Central memory CD4-positive, alpha-beta T cell (primary cell): ENCODE measurements at regions not wholly inside any gene's neighbourhood (a gene's known extent, or its start where the extent isn't known, plus 50 kb on each side); places are given as distances from the start of the nearest gene placed in this dataset.
"Not testable (repeated sequence)": the region's sequence is repeated elsewhere in the genome, so short reads cannot be mapped to it uniquely, and the experiment has no call there.

Experiments used
- DNase-seq: peaks from one replicate; pipeline ENCODE4 v3.0.0; 2022

DNA sequence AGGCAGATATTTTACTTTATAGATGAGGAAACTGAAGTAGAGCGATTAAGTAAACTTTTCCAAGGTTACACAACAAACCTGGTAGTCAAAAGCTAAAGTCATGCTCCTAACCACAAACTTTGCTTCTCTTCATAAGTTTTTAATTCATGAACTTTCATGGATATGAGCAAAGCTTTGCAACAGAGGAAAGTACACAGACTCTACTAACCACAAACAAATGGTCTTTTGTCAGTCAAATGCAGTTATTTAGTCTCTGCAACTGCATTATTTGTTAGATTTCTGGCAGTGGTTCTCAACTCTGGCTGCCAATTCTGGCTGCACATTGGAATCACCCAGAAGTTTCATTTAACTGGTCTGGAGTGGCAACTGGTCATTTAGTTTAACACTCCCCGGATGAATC is 140.6 kb upstream of the TMEM168 start:
- no peak for DNase-seq

DNA sequence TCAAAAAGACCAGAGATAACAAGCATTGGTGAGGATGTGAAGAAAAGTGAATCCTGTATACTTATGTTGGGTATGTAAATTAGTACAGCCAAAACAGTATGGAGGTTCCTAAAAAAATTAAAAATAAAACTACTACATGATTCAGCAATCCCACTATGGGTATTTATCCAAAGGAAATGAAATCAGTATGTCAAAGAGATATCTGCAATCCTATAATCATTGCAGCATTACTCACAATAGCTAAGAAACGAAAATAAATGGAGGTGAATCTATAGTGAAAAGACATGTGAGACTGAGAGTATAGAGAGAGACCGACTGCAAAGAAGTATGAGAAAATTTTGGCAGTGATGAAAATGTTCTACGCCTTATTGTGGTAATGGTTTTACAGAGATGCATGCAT is 139.2 kb upstream of the TMEM168 start:
- DNase-seq, result no peak

DNA sequence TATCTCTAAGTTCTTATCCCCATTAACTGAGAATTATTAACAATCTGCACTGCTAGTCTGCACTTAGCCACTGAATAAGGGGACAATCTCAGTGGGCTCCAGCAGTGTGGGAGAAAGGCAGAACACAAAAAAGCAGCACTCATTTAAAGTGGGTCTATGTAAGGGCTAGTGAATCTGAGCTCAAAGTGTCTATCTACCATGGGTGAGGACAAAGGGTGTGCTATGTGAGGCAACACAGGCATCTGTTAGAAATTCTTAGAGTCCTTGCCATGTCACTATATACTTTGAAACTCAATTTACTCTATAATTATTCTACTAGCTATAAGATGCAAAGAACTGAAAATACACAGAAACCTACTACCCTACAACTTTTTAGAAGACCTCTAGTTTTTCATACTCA is 135.8 kb upstream of the TMEM168 start:
- DNase-seq, result no peak

DNA sequence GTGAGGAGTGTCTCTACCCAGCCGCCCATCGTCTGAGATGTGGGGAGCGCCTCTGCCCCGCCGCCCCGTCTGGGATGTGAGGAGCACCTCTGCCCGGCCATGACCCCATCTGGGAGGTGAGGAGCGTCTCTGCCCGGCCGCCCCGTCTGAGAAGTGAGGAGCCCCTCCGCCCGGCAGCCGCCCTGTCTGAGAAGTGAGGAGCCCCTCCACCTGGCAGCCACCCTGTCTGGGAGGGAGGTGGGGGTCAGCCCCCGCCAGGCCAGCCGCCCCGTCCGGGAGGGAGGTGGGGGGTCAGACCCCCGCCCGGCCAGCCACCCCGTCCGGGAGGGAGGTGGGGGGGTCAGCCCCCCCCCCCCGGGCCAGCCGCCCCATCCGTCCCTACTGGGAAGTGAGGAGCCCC is 132.4 kb upstream of the TMEM168 start:
- not testable (repeated sequence) for DNase-seq

DNA sequence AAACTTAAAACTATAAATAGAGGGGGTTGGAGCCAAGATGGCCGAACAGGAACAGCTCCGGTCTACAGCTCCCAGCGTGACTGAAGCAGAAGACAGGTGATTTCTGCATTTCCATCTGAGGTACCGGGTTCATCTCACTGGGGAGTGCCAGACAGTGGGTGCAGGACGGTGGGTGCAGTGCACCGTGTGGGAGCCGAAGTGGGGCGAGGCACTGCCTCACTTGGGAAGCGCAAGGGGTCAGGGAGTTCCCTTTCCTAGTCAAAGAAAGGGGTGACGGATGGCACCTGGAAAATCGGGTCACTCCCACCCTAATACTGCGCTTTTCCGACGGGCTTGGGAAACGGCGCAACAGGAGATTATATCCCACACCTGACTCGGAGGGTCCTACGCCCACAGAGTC is 126.2 kb upstream of the TMEM168 start:
- DNase-seq, result not testable (repeated sequence)

DNA sequence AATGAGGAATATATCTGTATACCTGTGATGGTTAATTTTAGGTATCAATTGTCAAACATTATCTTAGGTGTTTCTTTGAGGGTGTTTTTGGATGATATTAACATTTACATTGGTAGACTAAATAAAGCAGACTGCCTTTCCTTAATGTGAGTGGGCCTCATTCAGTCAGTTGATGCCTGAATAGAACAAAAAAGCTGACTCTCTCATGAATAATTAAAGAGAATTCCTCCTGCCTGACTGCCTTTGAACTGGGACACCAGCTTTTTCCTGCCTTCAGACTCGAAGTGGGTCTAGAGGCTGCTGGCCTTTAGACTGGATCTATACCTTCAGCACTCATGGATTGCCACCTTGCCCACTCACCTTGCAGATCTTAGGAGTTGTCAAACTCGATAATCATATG is 117.9 kb upstream of the TMEM168 start:
- DNase-seq, result no peak

DNA sequence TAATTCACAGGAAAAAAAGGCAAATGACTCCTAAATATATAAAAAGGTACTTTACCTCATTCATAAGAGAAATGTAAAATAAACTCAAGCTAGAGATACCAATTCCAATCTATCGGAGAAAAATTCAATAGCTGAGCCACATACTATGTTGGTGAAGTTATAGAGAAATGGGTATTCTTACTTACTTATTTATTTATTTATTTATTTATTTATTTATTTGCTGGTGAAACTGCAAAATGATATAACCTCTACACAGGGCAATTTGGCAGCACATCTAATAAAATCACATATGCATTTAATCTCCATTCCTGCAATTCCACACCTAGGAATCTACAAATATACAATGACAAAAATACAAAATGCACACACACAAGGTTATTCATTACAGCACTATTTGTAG is 117.5 kb upstream of the TMEM168 start:
- DNase-seq, result no peak

DNA sequence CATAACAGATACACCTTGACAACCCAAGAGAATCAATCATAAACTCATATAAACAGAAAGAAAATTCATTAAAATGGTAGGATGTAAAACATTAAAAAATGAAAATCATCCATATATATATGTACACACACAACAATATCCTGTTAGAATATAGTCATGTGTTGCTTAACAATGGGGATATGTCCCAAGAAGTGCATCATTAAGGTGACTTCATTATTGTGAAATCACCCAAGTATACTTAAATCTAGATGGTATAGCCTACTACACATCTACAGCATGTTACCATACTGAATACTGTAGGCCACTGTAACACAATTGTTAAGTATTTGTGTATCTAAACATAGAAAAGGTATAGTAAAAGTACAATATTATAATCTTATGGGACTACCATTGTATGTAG is 115.8 kb upstream of the TMEM168 start:
- no peak for DNase-seq

DNA sequence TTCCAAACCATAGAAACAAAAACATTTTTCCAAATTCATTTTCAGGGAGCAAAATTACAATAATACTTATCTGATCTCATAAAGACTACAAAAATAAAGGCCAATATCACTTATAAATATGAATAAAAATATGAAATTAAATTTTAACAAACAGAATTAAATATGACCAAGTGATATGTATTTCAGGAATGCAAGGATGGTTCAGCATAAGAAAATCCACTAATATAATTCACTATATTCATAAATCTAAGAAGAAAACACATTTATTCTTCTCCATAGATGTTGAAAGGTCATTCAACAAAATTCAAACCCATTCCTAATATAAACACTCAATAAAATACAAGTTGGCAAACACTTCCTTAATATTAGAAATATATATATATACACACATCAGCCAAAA is 115.2 kb upstream of the TMEM168 start:
- no peak for DNase-seq

DNA sequence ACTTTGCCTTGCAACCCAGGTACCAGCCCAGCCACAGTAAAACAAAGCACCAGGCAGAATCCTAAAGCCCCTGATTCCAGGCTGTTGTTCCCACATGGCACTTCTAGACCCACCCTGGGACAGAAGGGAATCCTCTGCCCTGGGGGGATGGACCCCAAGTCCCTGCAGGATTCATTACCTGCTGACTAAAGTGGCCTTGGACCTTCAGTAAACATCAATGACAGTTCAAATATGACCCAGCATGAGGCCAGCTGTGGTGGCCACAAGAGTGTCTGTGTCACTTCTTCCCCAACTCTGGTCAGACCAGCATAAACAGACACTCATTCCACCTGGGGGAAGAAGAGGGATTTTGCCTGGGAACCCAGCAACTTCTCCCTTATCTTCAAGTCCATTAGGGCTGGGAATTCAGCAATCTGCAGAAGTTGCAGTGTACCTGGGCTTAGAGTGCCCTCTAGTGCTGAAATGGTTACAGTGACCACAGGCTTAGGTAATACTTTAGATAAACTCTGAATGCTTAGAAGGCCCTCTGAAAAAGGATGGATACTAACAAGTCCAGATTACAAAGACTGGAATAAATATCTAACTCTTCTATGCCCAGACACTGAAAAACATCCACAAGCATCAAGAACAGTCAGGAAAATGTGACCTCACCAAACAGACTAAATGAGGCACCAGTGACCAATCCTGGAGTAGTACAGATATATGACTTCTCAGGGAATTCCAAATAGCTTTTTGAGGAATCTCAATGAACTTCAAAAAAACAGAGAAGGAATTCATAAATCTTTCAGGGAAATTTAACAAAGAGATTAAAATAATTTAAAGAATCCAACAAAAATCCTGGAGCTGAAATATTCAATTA is 108.5 kb upstream of the TMEM168 start:
- no peak for DNase-seq

DNA sequence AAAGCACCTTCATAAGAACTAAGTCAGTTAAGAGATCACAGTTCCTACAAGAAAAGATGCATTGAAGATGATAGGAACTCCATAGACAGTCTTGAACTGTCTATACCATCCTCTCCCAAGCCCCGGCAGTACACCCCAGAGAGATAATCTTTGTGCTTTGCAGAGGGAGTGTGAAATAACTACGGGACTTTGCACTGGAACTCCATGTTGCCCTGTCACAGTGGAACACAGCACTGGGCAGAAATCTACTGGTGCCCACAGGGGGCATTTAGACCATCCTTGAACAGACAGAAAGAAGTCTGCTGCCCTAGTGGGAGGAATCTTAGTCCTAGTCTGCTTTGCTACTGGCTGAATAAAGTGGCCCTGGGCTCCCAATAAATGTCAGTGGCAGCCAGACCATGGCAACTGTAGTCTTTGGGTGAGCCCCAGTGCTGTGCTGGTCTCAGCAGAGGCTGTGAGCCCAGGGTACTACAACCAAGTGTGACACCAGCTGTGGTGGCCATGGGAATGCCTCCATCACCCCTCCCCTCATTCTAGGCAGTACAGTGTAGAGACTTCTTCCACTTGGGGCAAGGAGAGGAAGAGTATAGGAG is 107.7 kb upstream of the TMEM168 start:
- no peak for DNase-seq

DNA sequence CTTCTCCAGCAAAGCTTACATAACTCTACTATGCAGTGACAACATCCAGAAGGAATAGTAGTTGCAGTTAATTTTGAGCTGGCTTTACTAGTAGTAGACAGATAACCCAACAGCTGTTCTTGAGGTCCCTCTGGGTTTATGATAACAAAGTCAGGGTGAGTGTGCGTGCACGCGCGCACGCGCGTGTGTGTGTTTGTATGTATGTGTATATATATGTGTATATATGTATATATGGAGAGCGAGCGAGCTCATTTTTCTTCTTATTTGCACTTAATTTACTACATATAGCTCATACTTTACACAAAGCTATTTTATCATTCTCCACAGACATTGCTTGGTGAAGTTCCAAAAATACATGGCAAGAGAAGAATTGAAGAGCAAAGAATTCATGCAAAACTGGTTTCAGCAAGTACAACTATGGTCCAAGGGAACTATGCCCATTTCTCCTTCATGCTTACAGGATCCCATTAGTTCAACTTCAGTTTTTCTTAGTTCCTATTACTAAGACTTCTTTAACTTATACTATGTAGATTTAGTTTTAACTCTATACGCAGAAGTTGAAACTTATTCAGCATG is 105.9 kb upstream of the TMEM168 start:
- no peak for DNase-seq

DNA sequence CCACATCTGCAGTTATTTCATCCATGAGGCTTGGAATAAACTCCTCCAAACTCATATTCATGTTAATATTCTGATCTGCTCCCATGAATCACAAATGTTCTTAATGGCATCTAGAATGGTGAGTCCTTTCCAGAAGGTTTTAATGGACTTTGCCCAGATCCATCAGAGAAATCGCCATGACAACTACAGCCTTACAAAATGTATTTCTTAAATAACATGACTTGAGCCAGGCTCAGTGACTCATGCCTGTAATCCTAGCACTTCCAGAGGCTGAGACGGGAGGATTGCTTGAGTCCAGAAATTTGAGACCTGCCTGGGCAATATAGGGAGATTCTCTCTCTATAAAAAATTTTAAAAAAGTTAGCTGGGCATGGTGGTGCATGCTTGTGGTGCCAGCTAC is 102.1 kb upstream of the TMEM168 start:
- DNase-seq, result no peak

DNA sequence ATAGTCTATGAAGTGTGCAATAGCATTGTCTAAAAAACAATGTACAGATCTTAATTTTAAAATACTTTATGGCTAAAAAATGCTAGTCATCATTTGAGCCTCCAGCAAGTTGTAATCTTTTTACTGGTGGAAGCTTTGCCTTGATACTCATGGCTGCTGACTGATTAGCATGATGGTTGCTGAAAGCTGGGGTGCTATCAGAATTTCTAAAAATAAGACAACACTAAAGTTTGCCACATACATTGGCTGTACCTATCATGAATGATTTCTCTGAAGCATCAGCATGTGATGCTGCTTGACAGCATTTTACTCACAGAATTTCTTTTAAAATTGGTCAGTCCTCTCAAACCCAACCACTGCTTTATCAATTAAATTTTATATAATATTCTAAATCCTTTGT is 101.5 kb upstream of the TMEM168 start:
- no peak for DNase-seq

DNA sequence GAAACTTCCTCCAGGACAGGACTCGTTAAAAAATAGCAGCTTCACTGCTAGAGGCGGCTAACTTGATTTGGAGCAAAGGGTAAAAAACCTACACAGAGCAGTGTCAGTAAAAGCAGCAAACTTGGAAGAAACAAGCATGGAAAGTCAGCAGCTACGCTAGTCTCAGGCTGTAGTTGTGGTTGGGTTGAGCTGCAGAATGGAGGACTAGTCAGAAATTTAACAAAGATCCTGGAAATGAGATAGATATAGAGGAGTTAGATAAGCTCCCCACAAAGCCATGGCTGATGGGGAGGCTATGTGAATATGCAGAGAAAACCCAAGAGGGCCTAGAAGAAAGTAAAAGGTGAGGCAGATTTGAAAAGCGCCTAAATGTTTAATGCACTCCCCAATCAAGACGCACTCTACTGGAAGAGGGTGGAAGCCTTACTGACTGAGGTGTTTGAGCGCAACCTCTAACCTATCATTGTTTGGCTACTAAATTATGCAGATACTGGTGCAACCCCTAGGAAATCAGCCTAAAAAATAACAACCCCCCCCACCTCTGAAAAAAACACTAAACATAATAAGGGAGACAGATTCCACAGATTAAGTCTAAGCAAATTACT is 99.7 kb upstream of the TMEM168 start:
- DNase-seq, result no peak

DNA sequence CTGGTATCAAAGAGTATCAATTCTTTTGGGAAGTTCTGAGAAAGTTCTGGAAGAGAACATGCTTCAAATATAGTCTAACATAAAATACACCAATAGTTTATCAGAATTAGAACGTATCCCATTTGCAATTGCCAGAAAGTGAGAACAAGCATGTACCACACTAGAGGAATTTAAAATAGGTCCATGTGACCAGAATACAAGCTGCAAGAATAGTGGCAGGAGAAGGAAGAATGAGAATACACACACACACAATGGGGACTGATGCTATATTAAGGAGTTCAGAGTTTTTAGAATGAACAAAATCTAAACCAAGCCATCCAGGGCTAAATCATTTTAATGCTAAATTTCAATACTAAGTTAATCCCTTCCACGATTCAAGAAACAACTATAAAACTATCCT is 99.1 kb upstream of the TMEM168 start:
- DNase-seq, result no peak

DNA sequence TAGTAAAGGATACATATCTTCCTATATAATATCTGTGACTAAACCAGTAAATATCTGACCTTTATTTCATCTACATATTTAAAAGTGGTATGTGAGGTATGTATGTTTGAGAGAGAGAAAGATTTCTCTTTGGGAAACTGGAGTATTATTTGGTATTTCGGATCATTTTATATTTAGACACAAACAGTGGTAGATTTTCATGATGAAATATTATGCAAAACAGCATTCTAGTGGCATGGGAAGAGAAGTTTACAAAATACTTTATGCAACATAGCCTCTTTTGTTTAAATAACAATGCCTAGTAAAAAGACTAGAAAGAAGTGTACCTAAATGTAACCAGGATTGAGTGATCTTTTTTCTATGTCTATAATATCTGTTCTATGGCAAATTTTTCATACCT is 98.6 kb upstream of the TMEM168 start:
- no peak for DNase-seq

DNA sequence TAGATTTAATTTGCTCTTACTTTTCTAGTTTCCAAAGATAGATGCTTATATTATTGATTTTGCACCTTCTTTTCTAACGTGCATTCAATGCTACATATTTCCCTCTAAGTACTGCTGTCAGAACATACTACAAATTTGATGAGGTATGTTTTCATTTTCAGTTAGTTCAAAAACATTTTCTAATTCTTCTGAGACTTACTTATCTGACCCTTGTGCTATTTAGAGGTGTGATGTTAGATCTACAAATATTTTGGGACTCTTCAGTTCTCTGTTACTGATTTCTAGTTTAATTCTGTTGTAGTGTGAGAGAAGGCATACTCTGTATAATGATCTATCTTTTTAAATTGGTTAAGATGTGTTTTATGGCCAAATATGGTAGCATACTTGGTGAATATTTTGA is 97.8 kb upstream of the TMEM168 start:
- no peak for DNase-seq

DNA sequence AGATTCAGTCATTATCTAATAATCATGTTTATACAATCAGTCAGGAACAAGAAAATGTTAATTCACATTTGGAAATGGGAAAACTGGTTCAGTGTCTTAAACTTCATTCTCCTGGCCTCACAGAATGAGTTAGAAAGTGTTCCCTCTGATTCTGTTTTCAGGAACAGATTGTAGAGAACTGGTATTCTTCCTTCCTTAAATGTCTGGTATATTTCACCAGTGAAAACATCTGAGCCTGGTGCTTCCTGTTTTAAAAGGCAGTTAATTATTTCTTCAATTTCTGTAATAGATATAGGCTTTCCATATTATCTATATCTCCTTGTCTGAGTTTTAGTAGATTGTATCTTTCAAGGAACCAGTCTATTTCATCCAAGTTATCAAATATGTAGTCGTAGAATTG is 97.1 kb upstream of the TMEM168 start:
- DNase-seq, result no peak

DNA sequence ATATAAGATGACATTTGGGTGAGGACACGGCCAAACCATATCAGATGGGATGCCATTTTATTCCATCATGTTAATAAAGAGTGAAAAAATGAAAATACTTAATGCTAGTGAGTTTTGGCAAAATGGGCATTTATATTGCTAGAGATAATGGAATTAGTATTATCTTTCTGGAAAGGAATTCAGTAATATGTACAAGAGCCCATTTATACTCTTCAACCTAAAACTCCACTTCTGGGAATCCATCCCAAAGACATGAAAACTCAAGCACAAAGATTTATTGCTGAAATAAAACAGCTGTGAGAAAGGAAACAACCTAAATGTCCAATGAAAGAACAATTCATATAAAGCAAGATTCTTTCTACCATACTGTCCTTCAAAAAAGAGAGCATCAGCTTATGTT is 96.0 kb upstream of the TMEM168 start:
- DNase-seq, result no peak

DNA sequence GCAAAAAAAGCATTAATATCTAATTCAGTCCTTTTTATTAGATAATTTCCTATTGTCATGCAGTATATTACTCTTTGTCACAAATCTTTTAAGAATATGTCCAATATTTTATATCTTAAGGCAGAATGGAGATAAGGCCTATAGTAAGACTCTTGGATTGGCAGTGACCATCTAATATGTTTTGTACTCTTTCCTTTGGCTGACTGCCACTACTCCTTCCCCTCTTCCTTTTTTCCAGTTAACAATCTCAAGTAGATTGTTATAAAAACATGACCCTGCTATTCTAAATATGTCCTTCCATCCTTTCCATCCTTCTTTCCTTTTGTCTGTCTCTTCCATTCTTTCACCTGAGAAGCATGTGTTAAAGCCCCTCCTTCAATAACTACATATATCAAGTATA is 92.8 kb upstream of the TMEM168 start:
- DNase-seq, result no peak

DNA sequence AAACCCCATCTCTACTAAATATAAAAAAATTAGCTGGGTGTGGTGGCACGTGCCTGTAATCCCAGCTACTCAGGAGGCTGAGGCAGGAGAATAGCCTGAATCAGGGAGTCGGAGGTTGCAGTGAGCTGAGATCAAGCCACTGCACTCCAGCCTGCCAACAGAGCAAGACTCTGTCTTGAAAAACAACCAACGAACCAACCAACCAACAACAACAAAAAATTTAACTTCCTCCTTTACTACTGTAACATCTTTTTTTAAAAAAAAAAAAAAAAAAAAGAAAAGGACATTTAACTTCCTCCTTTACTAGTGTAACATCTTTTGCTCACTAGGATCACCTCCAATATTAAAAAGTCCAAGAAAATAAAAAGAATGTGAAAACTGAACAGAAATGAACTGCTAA is 92.3 kb upstream of the TMEM168 start:
- no peak for DNase-seq

DNA sequence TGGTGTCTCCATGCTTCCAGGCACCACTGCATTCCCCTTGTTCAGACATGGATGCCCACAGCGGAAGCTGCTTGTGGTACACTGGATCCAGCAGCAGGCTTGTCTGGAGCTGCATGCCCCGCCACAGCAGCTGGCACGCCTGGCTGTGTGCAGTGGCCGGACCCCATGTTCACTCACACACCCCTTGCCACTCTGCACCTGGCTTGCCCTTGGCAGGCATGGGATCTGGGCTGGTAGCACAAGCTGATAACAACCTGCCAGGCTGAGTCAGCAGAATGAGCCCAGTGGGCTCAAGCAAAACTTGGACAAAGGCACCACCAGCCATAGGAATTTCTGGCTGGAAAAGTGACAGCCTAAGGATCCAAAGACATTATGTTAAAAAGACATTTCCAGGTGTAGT is 91.8 kb upstream of the TMEM168 start:
- no peak for DNase-seq

DNA sequence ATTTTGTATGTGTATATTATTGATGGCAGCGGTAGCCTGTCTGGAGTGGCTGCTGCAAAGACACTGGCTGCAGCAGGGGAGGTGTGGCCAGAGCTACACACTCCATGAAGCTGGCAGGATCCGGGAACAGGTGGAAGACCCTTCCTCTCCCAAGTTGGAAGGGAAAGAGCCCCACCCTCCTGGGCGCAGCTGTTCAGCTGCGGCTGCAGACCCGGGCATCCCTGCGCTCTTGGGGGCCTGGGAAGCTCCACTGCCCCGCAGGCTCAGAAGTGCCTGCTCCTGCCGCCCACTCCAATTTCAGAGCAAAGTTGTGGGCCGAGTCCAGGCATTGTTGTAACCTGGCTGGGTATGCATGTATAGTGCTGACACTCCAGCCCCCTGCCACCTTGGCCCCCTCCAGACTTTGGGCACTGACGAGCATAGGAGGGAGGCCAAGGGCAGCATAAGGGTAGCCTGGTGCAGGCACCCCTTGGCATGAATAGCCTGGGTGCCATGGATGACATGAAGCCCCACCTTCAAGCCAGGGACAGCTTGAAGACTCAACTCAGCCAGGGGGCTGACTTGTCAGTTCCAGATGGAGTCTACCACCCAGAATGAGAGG is 90.7 kb upstream of the TMEM168 start:
- no peak for DNase-seq
